DOHH2 (cell line): ENCODE measurements at regions not wholly inside any gene's neighbourhood (a gene's known extent, or its start where the extent isn't known, plus 50 kb on each side); places are given as distances from the start of the nearest gene placed in this dataset.

Experiments
- H3F3A ChIP-seq: fragments of 200-600 bp; sonication (generic), shearing (Covaris generic); 2 replicates; pipeline ENCODE4 v1.6.0; 2016; ENCODE audit warnings: antibody characterized with exemption, mild to moderate bottlenecking; ENCODE audit not compliant: control insufficient read depth, insufficient read depth
- H3K27ac ChIP-seq: fragments of 200-600 bp; sonication (generic); 2 replicates; pipeline ENCODE4 v1.5.1; 2014; ENCODE audit warnings: low read depth, mild to moderate bottlenecking, low read length, moderate library complexity
- H3K27me3 ChIP-seq: fragments of 200-600 bp; sonication (generic); 2 replicates; pipeline ENCODE4 v1.6.1; 2014; ENCODE audit warnings: mild to moderate bottlenecking, low read length, mixed read lengths; ENCODE audit not compliant: control insufficient read depth
- H3K36me3 ChIP-seq: fragments of 200-600 bp; sonication (generic); 2 replicates; pipeline ENCODE4 v1.6.1; 2014; ENCODE audit warnings: mild to moderate bottlenecking, low read length, moderate library complexity, mixed read lengths; ENCODE audit not compliant: control insufficient read depth
- H3K4me1 ChIP-seq: fragments of 200-600 bp; sonication (generic); 2 replicates; pipeline ENCODE4 v1.6.1; 2014; ENCODE audit warnings: mild to moderate bottlenecking, low read length, mixed read lengths; ENCODE audit not compliant: control insufficient read depth
- H3K4me2 ChIP-seq: fragments of 200-600 bp; sonication (generic); 2 replicates; pipeline ENCODE4 v1.6.0; 2014; ENCODE audit warnings: mild to moderate bottlenecking, low read length, moderate library complexity
- H3K4me3 ChIP-seq: fragments of 200-600 bp; sonication (generic); 2 replicates; pipeline ENCODE4 v1.5.1; 2014; ENCODE audit warnings: mild to moderate bottlenecking, low read length, mixed read lengths
- H3K79me2 ChIP-seq: fragments of 200-600 bp; sonication (generic); 2 replicates; pipeline ENCODE4 v1.6.1; 2014; ENCODE audit warnings: mild to moderate bottlenecking, low read length, mixed read lengths; ENCODE audit not compliant: control insufficient read depth
- H3K9me2 ChIP-seq: fragments of 200-600 bp; sonication (generic); replicated peaks from 2 replicates; pipeline ENCODE4 v1.6.1; 2014; ENCODE audit warnings: mild to moderate bottlenecking, low read length, mixed read lengths; ENCODE audit not compliant: control insufficient read depth
- H3K9me3 ChIP-seq: fragments of 200-600 bp; sonication (generic); 2 replicates; pipeline ENCODE4 v1.6.1; 2014; ENCODE audit warnings: antibody characterized with exemption, low read length, mixed read lengths; ENCODE audit not compliant: control insufficient read depth, insufficient read depth
- H4K20me1 ChIP-seq: fragments of 200-600 bp; sonication (generic); 2 replicates; pipeline ENCODE4 v1.6.0; 2014; ENCODE audit warnings: low read depth, mild to moderate bottlenecking, antibody characterized with exemption, low read length, moderate library complexity; ENCODE audit not compliant: control insufficient read depth, insufficient read depth
- CTCF ChIP-seq: fragments of 200-600 bp; sonication (generic); IDR thresholded peaks from one replicate; pipeline ENCODE4 v1.5.1; 2014; ENCODE audit warnings: antibody characterized with exemption, mild to moderate bottlenecking, low read depth, low read length; ENCODE audit not compliant: poor library complexity, severe bottlenecking
- EZH2phosphoT487 ChIP-seq: fragments of 200-600 bp; sonication (generic); IDR thresholded peaks from 2 replicates; pipeline ENCODE4 v1.6.1; 2017; ENCODE audit warnings: borderline replicate concordance, mild to moderate bottlenecking, antibody characterized with exemption, low read length, moderate library complexity, mixed read lengths

- TF ChIP-seq CTCF (no peak), EZH2phosphoT487 (no peak)
- Histone ChIP-seq H3K36me3 (no peaks in the 10 kb centered on the region), H3K79me2 (no peaks in the 10 kb centered on the region)
Observed at GRCh38 chr4:104418286-104418685, 76.4 kb downstream of the CXXC4 start.

GRCh38 chr4:104417357-104417882, 77.3 kb downstream of the CXXC4 start:
- Histone ChIP-seq H3K4me3 (no peak overlapping the region), H3F3A (no peaks in the 10 kb centered on the region), H3K36me3 (no peaks in the 10 kb centered on the region), H3K4me2 (no peak overlapping the region), H3K79me2 (no peaks in the 10 kb centered on the region), H4K20me1 (no peaks in the 10 kb centered on the region), H3K9me2 (no peaks in the 10 kb centered on the region), H3K27me3 (no peaks in the 10 kb centered on the region), H3K4me1 (no peaks in the 10 kb centered on the region), H3K27ac (no peak overlapping the region), H3K9me3 (no peaks in the 10 kb centered on the region)
- TF ChIP-seq EZH2phosphoT487 (no peak), CTCF (no peak)

More at GRCh38 chr4:104418286-104418685, 76.4 kb downstream of the CXXC4 start:
- H3F3A ChIP-seq, result no peaks in the 10 kb centered on the region
- no peak overlapping the region for H3K4me2 ChIP-seq
- no peak overlapping the region for H3K4me3 ChIP-seq
- H3K4me1 ChIP-seq, result no peaks in the 10 kb centered on the region
- H4K20me1 ChIP-seq, result no peaks in the 10 kb centered on the region
- H3K9me2 ChIP-seq, result no peaks in the 10 kb centered on the region
- no peak overlapping the region for H3K27ac ChIP-seq
- H3K9me3 ChIP-seq, result no peaks in the 10 kb centered on the region
- no peaks in the 10 kb centered on the region for H3K27me3 ChIP-seq

- no peaks in the 10 kb centered on the region for H3F3A ChIP-seq
- H3K27ac ChIP-seq, result no peak overlapping the region
- H3K4me2 ChIP-seq, result no peak overlapping the region
- no peaks in the 10 kb centered on the region for H3K36me3 ChIP-seq
- H3K4me1 ChIP-seq, result no peaks in the 10 kb centered on the region
- H4K20me1 ChIP-seq, result no peaks in the 10 kb centered on the region
- no peaks in the 10 kb centered on the region for H3K9me3 ChIP-seq
- no peaks in the 10 kb centered on the region for H3K9me2 ChIP-seq
- no peaks in the 10 kb centered on the region for H3K27me3 ChIP-seq
- no peak overlapping the region for H3K4me3 ChIP-seq
- no peaks in the 10 kb centered on the region for H3K79me2 ChIP-seq
- TF ChIP-seq EZH2phosphoT487 (no peak), CTCF (no peak)
Observed at GRCh38 chr4:104416725-104417356, 77.9 kb downstream of the CXXC4 start.
